RWPE2 (cell line): ENCODE measurements at regions not wholly inside any gene's neighbourhood (a gene's known extent, or its start where the extent isn't known, plus 50 kb on each side); places are given as distances from the start of the nearest gene placed in this dataset.

Experiments used
- ATAC-seq: fragments of 200-7000 bp; cut with Tn5 transposase; 3 replicates; pipeline ENCODE4 v1.9.1; 2021; ENCODE audit warnings: low read depth
- DNase-seq: peaks from one replicate; pipeline ENCODE4 v3.0.0-alpha.2; 2020; ENCODE audit warnings: low spot score
- H3K27ac ChIP-seq: fragments of 450-650 bp; 2 replicates; pipeline ENCODE4 v1.5.1; 2017; ENCODE audit warnings: mild to moderate bottlenecking; ENCODE audit not compliant: poor library complexity, severe bottlenecking
- H3K27me3 ChIP-seq: fragments of 250-450 bp; sonication (Bioruptor Pico); 2 replicates; pipeline ENCODE4 v1.5.1; 2021; ENCODE audit warnings: mild to moderate bottlenecking, moderate library complexity; ENCODE audit not compliant: insufficient read depth, poor library complexity, severe bottlenecking
- H3K36me3 ChIP-seq: fragments of 250-450 bp; sonication (Bioruptor Pico); 2 replicates; pipeline ENCODE4 v1.5.1; 2020; ENCODE audit warnings: low read depth, mild to moderate bottlenecking, moderate library complexity
- H3K4me1 ChIP-seq: fragments of 250-450 bp; sonication (Bioruptor Pico); 2 replicates; pipeline ENCODE4 v1.5.1; 2021; ENCODE audit warnings: mild to moderate bottlenecking, moderate library complexity; ENCODE audit not compliant: insufficient read depth, poor library complexity, severe bottlenecking
- H3K4me3 ChIP-seq: fragments of 250-450 bp; sonication (Bioruptor Pico); 2 replicates; pipeline ENCODE4 v1.5.1; 2021; ENCODE audit warnings: mild to moderate bottlenecking, moderate library complexity; ENCODE audit not compliant: severe bottlenecking
- H3K9me3 ChIP-seq: fragments of 250-450 bp; sonication (Bioruptor Pico); 2 replicates; pipeline ENCODE4 v1.5.1; 2021; ENCODE audit warnings: mild to moderate bottlenecking, moderate library complexity; ENCODE audit not compliant: severe bottlenecking
- TF ChIP-seq, protein P1 (sequence below): fragments of 450-650 bp; IDR thresholded peaks from one replicate; pipeline ENCODE4 v1.5.1; 2017; ENCODE audit warnings: mild to moderate bottlenecking, moderate library complexity; ENCODE audit not compliant: poor library complexity, severe bottlenecking

DNA sequence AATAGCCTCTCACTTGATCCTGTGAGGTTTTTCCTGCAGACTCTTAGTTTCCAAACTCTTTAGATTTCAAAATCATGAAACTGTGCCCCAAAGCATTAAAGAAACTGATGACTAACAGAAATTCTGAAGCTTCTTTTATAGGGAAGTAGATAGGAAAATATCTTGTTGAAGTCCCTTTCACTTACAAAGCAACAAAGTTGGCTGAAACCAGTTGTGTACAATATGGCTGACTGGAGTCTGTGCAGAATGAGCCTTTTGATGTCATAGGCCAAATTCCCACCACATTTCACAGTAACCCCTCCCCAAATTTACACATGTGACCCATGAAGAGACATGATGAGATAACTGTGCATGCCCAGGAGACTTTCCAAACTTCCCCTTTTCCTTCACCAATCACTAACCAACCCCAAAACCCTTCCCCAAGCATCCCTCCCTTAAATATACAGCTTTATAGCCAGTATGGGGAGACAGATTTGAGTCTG, 61.7 kb upstream of the NCK2 start:
- no peaks in the 10 kb centered on the region for H3K36me3 ChIP-seq
- no peak for ATAC-seq
- H3K27ac ChIP-seq = no peak overlapping the region
- TF ChIP-seq, protein P1, sequence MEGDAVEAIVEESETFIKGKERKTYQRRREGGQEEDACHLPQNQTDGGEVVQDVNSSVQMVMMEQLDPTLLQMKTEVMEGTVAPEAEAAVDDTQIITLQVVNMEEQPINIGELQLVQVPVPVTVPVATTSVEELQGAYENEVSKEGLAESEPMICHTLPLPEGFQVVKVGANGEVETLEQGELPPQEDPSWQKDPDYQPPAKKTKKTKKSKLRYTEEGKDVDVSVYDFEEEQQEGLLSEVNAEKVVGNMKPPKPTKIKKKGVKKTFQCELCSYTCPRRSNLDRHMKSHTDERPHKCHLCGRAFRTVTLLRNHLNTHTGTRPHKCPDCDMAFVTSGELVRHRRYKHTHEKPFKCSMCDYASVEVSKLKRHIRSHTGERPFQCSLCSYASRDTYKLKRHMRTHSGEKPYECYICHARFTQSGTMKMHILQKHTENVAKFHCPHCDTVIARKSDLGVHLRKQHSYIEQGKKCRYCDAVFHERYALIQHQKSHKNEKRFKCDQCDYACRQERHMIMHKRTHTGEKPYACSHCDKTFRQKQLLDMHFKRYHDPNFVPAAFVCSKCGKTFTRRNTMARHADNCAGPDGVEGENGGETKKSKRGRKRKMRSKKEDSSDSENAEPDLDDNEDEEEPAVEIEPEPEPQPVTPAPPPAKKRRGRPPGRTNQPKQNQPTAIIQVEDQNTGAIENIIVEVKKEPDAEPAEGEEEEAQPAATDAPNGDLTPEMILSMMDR = no peak
- DNase-seq = no peak
- no peaks in the 10 kb centered on the region for H3K9me3 ChIP-seq
- no peaks in the 10 kb centered on the region for H3K4me1 ChIP-seq
- no peak overlapping the region for H3K4me3 ChIP-seq
- H3K27me3 ChIP-seq = no peaks in the 10 kb centered on the region

DNA sequence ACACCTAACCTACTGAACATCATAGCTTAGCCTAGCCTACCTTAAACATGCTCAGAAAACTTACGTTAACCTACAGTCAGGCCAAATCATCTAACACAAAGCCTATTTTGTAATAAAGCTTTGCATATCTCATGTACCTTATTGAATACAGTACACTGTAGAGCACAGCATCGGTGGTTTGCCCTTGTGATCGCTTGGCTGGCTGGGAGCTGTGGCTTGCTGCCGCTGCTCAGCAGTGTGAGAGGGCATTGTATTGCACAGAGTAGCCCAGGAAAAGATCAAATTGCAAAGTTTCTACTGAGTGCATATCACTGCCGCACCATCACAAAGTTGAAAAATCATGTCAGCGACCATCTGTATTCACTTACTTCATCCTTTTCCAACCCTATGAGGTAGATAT, 62.3 kb upstream of the NCK2 start:
- H3K4me1 ChIP-seq = no peaks in the 10 kb centered on the region
- H3K27me3 ChIP-seq = no peaks in the 10 kb centered on the region
- H3K36me3 ChIP-seq = no peaks in the 10 kb centered on the region
- H3K27ac ChIP-seq = no peak overlapping the region
- H3K4me3 ChIP-seq = no peak overlapping the region
- DNase-seq (no peak), ATAC-seq (no peak)
- H3K9me3 ChIP-seq = no peaks in the 10 kb centered on the region
- TF ChIP-seq, protein P1 = no peak

DNA sequence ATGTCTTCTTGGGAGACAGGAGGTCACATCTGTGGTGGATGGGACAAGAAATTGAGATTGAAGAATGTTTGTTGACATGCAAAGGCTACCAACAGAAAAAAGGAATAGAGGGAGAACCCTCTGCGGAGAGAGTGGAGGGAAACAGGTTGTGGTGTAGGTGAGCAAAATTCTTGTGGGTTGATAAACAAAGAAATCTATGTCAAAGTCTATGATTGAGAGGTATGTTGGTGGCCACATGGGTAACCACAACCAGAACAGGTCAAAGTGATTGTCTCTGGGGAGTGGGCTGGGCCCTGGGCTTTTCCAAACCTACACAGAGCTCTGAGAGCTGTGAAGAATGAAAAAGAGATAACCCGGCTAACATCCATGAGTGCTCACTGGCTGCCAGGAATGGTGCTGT, 62.8 kb upstream of the NCK2 start:
- no peak for ATAC-seq
- no peak for DNase-seq
- TF ChIP-seq, protein P1 = no peak
- H3K36me3 ChIP-seq = no peaks in the 10 kb centered on the region
- no peaks in the 10 kb centered on the region for H3K9me3 ChIP-seq
- H3K4me3 ChIP-seq = no peak overlapping the region
- no peaks in the 10 kb centered on the region for H3K27me3 ChIP-seq
- H3K4me1 ChIP-seq = no peaks in the 10 kb centered on the region
- H3K27ac ChIP-seq = no peak overlapping the region

DNA sequence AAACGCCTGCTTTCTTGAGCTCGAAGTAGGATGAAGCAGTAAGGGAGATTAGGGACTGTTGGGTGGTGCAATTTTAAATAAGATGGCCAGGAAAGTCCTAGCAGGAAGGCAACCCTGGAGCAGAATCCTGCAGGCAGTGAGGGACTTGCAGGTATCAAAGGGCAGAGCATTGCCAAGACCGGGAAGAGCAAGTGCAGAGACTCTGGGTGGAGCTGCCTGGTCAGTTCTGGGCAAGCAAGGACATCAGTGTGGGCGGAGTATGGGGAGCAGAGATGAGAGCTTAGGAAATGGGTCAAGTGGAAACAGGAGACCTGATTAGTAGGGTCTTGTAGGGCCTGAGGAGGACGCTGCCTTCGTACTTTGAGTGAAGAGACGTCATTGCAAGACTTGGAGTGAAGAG, 64.4 kb upstream of the NCK2 start:
- ATAC-seq (no peak), DNase-seq (no peak)
- Histone ChIP-seq H3K27ac (no peak overlapping the region), H3K9me3 (no peaks in the 10 kb centered on the region), H3K4me1 (no peaks in the 10 kb centered on the region), H3K27me3 (no peaks in the 10 kb centered on the region), H3K36me3 (no peaks in the 10 kb centered on the region), H3K4me3 (no peak overlapping the region)
- TF ChIP-seq, protein P1 = no peak

DNA sequence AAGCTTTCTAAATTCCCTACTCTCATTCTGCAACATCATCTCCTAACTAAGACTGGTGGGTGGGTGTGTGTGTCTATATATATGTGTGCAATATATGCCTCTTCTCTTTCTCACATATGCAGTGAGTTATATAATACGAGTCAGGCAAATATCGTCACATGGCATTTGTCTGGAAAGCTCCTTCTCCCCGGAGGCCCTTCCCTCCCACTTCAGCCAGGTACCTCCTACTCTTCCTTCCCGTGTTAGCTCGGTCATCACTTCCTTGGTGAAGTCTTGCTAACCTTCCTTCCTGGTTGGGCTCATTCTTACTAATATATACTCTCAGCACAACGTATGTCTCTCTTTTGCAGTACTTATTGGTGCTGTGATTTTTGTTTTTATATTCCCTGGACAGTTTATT, 66.4 kb upstream of the NCK2 start:
- ATAC-seq (no peak), DNase-seq (no peak)
- Histone ChIP-seq H3K4me3 (no peak overlapping the region), H3K36me3 (no peaks in the 10 kb centered on the region), H3K4me1 (no peaks in the 10 kb centered on the region), H3K9me3 (no peaks in the 10 kb centered on the region), H3K27me3 (no peaks in the 10 kb centered on the region), H3K27ac (no peak overlapping the region)
- TF ChIP-seq, protein P1 = no peak
